HG03558 (cell line): ENCODE measurements at regions not wholly inside any gene's neighbourhood (a gene's known extent, or its start where the extent isn't known, plus 50 kb on each side); places are given as distances from the start of the nearest gene placed in this dataset.
A peak's percentile ranks its signal among the peaks of the same experiment; 100 is the strongest.
"Not testable (repeated sequence)": the region's sequence is repeated elsewhere in the genome, so short reads cannot be mapped to it uniquely, and the experiment has no call there.

Experiments used
- ATAC-seq: cut with Tn5 transposase; IDR thresholded peaks from one replicate; pipeline ENCODE4 v1.9.1; 2021; ENCODE audit warnings: moderate number of reproducible peaks; ENCODE audit not compliant: unreplicated experiment; ENCODE audit errors: extremely low read depth

DNA sequence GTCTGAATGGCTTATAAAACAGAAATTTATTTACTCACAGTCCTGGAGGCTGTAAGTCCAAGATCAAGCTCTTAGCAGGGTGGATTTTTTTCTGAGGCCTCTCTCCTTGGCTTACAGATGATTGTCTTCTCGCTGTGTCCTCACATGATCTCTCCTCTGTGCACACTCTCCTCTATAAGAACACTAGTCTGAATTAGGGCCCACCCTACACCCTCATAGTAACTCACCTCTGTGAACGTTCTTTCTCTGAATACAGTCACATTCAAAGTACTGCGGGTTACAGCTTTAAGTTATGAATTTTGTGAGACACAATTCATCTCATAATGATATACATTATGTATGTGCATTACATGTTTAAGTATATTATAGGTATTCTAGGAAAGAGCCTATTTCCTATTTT lies 135.7 kb upstream of the ATXN7L3B start:
- no peak for ATAC-seq

DNA sequence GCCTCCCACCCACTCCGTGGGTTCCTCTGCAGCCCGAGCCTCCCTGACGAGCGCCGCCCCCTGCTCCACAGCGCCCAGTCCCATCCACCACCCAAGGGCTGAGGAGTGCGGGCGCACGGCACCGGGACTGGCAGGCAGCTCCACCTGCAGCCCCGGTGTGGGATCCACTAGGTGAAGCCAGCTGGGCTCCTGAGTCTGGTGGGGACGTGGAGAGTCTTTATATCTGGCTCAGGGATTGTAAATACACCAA lies 134.5 kb upstream of the ATXN7L3B start:
- not testable (repeated sequence) for ATAC-seq

DNA sequence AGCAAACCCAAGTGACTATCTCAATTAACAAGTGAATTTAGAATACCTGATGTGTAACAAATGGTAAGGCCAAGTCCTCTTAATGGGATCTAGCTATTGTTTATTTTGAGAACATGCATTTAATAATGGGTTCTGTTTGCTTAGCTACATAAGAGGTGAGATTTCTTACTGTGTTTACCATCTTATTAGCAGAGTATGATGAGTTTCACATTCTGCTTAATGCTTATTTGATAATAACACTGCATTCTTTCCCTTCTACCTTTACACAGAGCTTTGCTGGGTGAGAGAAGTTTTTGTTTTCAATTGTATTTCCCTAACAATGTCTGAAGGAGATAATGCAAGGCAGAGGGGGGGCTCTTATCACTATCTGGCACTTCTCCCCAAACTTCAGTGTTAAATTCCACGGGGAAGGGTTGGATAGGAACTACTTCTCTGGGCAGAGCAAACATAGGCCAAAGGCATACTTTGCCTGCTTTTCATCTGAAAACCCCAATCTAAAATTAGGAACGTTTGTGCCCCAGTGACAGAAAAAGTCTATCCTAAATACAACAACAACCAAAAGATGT lies 129.0 kb upstream of the ATXN7L3B start:
- ATAC-seq: no peak

DNA sequence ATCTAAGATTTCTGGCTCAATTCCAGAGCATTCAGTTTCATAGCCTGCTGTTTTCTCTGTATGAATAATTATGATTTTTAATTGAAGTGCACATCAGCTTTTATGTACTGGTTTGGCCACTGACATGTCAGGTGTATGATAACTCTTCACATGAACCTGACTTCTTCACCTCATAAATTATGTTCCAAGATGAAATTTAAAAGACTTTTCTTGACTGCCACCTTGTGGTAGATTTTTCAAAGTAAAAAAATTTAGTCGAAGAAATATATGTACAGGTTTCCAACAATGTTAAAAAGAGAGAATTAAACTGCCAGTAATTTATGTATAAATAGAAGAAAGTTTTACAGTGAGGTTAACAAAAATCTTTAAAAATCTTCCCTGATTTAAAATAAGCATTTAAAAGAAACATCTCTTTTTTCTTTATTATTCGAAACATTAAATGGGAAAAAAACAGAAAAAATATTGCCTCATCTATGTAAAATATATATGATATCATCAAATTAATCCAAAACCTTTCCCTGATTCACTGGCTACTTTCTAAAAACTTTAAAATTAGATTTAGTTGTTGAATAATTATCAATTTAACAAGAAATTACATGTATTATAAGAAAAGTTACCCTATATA lies 124.9 kb upstream of the ATXN7L3B start:
- ATAC-seq: no peak

DNA sequence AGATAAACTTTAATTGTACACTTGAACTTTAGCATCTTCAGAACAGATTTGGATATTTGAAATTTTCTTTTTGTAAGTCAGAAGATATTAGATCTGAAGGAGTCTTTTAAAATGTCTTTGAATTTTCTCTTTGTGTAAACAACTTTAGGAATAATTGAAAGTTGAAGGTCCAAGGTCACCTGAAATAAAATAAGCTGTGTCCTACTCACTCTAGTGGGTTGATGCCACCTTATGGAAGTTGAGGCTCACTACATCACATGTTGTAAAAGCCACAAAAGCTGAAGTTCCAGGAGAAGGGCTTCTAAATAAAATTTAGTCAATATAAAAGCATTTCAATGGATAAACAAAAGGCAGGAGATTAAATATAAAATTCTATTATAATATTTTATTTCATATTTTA lies 122.0 kb upstream of the ATXN7L3B start:
- ATAC-seq: peak; percentile 42

DNA sequence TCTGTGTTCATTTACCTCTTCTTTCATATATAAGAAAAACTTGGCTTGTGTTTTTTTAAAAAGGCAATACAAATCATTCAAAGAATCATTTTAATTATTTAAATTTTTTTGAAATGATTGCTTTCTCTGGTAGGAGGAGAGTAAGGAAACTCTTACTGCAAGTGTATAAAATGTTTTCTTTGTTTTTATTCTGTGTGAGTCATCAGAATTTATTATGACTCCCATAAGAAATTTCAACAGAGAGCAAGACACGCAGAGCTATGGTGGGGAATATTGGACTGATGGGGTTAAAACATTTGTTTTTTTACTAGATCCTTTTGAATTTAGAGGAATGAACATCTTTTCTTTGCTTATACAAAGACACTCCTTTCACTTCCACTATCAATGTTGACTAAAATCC lies 119.1 kb upstream of the ATXN7L3B start:
- ATAC-seq: no peak

DNA sequence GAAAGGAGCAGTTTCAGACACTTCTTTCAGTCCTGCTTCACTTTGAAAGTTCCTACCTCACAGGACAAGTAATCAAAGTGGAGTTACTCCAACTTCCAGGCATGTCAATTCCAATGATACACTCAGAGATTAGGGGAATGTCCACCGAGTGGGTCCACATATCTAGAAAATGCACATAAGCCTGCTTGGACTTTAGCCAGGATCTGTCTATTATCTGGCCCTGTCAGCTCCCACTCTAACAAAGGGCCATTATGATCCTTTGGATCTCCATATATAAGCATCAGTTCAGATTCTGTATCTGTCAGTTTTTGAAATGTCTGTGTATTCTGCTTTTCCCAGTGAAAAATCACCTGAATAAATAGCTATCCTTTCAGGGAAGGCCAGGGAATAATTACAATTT lies 112.9 kb upstream of the ATXN7L3B start:
- no peak for ATAC-seq

DNA sequence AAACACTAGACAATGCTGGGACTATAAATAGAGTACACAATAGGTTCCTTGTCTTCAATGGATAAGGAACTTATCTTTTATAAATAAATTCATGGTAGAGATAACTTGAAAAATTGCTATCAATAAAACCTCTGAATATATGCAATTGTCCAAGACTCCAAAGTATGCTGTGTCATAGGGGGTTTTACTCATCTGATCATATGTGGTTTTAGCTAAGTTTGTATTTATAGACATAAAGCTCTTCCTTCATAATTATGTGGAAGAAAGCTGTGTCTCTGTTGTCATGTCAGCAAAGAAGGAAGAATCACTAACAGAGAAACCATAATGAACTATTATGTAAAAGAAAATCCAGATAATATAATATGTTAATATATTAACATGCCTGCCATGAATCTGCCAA lies 111.5 kb upstream of the ATXN7L3B start:
- no peak for ATAC-seq

DNA sequence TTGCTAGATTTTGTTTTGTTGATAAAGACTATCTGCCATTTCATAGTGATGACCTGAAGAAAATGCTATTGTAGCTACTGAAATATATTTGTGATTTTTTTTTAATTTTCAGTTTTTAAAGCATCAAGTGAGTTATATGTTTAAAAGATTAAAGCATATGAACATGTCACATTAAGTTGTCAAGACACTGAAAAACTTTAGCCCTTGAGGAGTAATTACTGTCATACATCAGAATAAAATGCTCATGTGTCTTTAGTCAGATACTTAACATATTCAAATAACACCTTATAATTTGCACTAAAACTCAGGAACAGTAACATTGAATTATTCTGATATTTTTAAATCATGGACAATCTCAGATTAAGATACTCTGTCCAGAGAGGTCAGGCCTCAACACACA lies 108.1 kb upstream of the ATXN7L3B start:
- ATAC-seq: no peak

DNA sequence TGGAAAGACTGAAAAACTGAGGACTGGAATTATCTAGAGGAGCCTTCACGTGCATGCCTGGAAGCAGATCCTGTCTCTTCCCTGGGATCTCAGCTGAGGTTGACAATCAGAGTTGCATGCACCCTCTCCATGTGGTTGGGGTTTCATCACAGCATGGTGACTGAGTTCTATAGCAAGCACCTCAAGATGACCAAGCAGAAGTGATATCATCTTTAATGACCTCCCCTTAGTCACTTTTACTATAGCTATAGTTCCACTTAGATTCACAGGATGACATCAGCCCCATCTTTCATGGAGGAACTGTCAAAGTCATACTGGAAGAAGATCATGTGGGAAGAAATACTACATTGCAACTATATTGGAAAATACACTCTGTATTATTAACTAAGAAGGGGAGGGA lies 105.8 kb upstream of the ATXN7L3B start:
- ATAC-seq: no peak

DNA sequence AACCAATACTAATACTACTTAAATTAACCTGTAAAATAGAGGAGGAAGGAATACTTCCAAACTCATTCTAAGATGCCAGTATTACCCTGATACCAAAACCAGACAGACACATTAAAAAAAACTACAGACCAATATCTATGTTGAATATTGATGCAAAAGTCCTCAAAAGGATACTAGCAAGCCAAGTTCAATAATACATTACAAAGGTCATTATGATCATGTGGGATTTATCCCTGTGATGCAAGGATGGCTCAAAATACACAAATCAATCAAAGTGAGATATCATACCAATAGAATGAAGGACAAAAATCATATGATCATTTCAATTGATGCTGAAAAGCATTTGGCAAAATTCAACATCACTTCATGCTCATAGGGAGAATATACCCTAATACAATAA lies 97.2 kb upstream of the ATXN7L3B start:
- ATAC-seq: no peak

DNA sequence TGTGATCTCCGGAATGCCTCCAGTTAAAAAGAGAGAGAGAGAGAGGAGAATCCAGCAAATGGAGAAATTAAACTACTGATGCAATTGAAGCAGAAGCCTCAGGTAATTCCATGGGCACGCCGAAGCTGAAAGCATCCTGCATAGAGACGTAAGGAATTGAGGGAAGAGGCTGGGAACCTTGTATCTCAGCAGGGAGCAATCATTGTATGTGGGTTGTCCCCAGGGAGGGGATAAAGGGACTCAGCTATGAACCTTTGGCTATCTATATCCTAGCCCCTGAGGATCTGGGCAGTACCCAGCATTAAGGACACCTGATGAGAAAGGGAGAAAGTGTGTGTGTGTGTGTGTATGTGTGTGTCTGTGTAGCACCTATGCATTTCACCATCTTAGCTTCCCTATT lies 95.8 kb upstream of the ATXN7L3B start:
- ATAC-seq: no peak

DNA sequence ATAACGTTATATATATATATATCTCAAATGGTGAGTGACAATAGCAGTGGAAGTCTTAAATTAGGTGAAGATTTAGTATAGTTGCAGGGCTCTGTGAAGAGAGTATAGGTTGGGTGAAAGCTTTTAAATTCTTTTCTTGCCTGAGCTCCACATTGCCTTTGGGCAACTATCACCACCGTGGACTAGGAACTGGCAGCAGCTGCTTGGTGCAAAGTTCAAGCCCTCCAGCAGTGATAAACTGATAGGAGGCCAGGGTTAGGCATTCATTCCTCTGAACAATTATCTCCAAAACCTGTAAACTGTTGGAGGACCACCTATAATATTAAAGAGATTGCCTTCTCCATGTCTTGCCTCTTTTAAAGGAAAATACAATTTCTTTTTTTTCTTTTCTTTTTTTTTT lies 91.2 kb upstream of the ATXN7L3B start:
- ATAC-seq: no peak

DNA sequence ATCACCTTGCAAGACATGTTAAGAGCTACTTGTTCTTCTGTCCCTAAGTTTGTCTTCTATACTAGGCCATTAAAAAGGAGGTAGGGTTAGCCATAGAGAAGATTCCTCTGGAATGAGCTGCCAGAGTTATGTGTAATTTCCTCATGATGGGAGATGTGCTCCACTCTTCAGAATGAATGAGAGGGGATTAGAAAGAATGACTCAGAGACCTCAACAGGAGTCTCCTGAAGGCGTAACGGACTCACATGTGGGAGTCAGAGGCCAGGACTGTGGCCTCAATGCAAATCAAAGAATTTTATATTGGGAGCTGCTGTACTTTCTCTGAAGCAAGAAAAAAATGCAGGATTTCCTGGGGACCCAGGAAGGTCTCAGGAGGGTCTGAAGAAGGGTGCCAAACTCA lies 87.8 kb upstream of the ATXN7L3B start:
- no peak for ATAC-seq

DNA sequence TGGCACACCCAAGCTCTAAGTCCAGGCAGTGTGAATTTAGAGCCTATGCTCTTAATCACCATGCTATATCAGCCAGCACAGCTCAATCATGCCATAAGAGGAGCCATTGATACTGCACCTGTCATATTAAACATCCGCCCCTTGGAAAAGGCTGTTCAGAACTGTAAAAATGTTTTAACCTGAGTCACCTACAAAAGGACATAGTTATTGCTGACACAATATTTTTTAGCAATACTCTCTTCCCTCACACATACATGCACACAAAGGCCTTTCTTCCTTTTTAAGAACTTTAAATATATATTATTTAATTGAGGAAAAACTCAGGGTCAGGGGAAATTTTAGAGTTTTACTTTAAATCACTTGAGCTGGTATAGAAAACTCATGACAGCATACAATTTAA lies 83.5 kb upstream of the ATXN7L3B start:
- no peak for ATAC-seq

DNA sequence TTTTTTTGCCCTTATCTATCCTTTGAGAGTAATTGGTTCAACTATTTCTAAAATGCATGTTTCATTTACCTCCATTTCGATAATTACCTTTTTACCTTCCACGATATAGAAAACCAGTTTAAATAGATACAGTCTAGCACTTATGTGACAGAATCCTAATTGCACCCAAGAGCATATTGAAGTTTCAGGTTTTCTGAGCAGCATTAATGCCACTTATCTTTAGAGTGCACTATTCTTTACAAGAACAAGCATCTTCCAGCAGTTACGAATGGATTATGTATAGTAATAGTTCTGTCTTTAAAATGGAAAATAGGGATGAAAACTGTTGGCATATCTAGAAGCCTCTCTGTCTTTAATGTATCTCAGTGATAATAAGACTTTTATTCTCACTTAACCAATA lies 82.2 kb upstream of the ATXN7L3B start:
- no peak for ATAC-seq

DNA sequence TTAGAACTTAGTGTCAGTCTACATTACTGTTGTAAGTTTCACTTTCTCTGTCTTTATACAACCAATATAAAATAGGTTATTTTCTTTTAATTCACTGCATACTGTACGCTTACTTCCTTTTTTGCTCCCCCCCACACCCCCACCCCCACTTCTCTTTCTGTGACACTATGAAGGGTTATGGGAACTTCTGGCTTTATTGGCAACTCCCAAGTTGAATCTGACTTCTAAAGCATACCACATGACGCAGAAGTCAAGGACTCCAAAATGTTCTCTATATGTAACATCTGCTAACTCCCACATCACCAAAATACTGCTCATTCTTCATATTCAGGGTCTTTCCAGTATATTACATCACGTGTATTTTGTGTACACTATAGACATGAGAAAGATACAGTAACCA lies 81.2 kb upstream of the ATXN7L3B start:
- ATAC-seq: no peak

DNA sequence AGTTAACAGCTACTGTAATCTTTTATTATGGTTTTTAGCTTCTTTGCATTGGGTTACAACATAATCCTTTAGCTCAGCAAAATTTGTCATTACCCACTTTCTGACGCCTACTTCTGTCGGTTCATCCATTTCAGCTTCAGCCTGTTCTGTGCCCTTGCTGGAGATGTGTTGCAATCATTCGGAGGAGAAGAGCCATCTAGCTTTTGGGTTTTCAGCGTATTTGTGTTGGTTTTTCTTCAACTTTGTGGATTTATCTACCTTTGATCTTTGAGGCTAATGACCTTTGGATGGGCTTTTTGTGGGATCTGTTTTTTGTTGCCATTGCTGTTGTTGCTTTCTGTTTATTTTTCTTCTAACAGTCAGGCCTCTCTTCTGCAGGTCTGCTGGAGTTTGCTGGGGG lies 69.2 kb upstream of the ATXN7L3B start:
- ATAC-seq: no peak

DNA sequence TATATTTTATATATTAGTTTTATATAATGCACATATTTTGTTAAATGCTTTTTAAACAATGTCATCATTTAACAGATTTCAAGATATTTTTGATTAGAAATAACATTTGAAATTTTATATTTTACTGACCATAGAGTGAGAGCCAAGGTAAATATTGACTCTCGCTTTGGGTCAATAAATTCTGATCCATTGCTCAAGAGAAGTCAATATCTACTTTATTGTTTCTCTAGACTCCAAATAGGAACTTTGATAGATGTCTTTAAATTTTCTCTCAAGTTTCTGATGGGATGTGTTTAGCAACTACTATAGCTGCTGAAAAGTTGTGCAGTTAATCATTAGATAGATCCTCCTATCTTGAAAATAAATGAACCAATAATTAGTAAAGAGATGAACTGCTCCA lies 61.4 kb upstream of the ATXN7L3B start:
- ATAC-seq: no peak

DNA sequence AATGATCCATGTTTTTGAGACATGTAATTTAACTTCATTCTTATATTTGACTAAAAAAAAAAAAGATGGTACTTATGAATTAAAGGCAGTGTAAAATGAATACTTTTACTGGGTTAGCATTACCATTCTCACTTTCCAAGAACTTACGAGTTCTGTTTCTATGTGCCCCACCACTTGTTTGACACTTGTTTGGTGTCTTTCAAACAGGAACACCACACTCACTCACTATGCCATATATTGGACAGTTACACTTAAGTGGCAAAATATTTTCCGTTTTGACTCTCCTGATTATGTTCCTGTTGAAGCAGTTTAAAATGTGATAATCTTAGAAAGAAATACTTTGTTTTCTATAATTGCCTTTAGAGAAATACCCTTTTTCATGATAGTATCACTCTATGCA lies 56.6 kb upstream of the ATXN7L3B start:
- ATAC-seq: no peak

DNA sequence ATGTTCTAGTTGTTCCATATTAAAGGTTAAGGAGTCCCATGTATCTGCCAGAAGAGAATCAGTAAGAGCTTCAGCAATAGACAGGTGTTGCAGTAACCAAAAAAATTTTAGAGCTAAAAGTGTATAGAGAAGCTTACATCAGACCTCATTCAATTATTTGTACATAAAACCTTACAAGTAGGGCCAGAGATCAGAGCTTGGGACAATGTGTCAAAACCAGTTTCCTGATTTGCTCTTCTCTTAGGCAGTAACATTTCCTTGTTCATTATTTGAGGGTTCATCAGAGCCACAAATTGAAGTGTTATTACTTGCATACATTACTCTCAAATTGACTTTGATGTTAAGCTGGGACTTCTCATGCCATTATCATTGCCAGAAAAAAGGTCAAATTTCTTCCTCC lies 55.5 kb upstream of the ATXN7L3B start:
- no peak for ATAC-seq

DNA sequence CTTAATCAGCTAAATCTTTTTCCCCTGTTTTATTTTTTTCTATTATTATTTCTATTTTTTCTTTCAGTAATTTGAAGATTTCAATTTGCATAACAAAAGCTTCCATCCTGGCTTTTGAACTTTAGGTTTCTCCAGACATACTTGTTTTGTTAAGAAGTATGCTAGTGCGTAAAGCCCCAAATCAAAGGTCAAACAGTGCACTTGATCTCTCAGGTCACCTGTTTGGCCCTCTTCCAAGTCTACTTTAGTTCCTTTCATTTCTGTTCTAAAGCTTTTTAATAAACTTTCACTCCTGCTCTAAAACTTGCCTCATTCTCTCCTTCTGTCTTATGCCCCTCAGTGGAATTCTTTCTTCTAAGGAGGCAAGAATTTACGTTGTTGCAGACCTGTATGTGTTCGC lies 54.6 kb upstream of the ATXN7L3B start:
- ATAC-seq: no peak
